Stimulated activated CD8-positive, alpha-beta memory T cell treated with anti-CD3 and anti-CD28 coated beads, Interleukin-4, amount 100 ng/mL, for 24 hours (primary cell): ENCODE measurements at regions not wholly inside any gene's neighbourhood (a gene's known extent, or its start where the extent isn't known, plus 50 kb on each side); places are given as distances from the start of the nearest gene placed in this dataset.
"Not testable (repeated sequence)": the region's sequence is repeated elsewhere in the genome, so short reads cannot be mapped to it uniquely, and the experiment has no call there.

Source experiments
- DNase-seq: peaks from one replicate; pipeline ENCODE4 v3.0.0-alpha.2; 2020; ENCODE audit warnings: low read depth

- DNase-seq, result no peak
Observed at GRCh38 chr3:30299674-30300385, 306.6 kb upstream of the TGFBR2 start.

- DNase-seq, result no peak
Observed at GRCh38 chr3:30300809-30301208, 305.6 kb upstream of the TGFBR2 start.

- DNase-seq, result no peak
Observed at GRCh38 chr3:30302027-30302426, 304.4 kb upstream of the TGFBR2 start.

- no peak for DNase-seq
Observed at GRCh38 chr3:30303770-30304169, 302.6 kb upstream of the TGFBR2 start.

GRCh38 chr3:30305021-30305420 lies 301.4 kb upstream of the TGFBR2 start:
- DNase-seq, result no peak

- DNase-seq, result no peak
Observed at GRCh38 chr3:30306896-30307295, 299.5 kb upstream of the TGFBR2 start.

- DNase-seq, result no peak
Observed at GRCh38 chr3:30307372-30307950, 298.9 kb upstream of the TGFBR2 start.

- DNase-seq, result no peak
Observed at GRCh38 chr3:30308131-30308530, 298.3 kb upstream of the TGFBR2 start.

GRCh38 chr3:30309961-30310954 lies 296.1 kb upstream of the TGFBR2 start:
- DNase-seq, result no peak

- DNase-seq, result no peak
Observed at GRCh38 chr3:30311781-30312180, 294.6 kb upstream of the TGFBR2 start.

- no peak for DNase-seq
Observed at GRCh38 chr3:30313840-30314239, 292.6 kb upstream of the TGFBR2 start.

GRCh38 chr3:30314757-30315325 lies 291.6 kb upstream of the TGFBR2 start:
- no peak for DNase-seq

- no peak for DNase-seq
Observed at GRCh38 chr3:30315447-30315846, 291.0 kb upstream of the TGFBR2 start.

GRCh38 chr3:30317561-30317960 lies 288.8 kb upstream of the TGFBR2 start:
- DNase-seq, result no peak

GRCh38 chr3:30318110-30318509 lies 288.3 kb upstream of the TGFBR2 start:
- DNase-seq, result no peak

- no peak for DNase-seq
Observed at GRCh38 chr3:30319713-30320112, 286.7 kb upstream of the TGFBR2 start.

GRCh38 chr3:30320392-30320791 lies 286.0 kb upstream of the TGFBR2 start:
- no peak for DNase-seq

- DNase-seq, result no peak
Observed at GRCh38 chr3:30321065-30321464, 285.3 kb upstream of the TGFBR2 start.

GRCh38 chr3:30323649-30324048 lies 282.8 kb upstream of the TGFBR2 start:
- not testable (repeated sequence) for DNase-seq

- DNase-seq, result no peak
Observed at GRCh38 chr3:30324587-30324986, 281.8 kb upstream of the TGFBR2 start.

GRCh38 chr3:30327976-30328375 lies 278.4 kb upstream of the TGFBR2 start:
- not testable (repeated sequence) for DNase-seq

GRCh38 chr3:30328935-30329334 lies 277.5 kb upstream of the TGFBR2 start:
- not testable (repeated sequence) for DNase-seq
